Astrocyte (in vitro differentiated cells and primary cell): ENCODE measurements at regions not wholly inside any gene's neighbourhood (a gene's known extent, or its start where the extent isn't known, plus 50 kb on each side); places are given as distances from the start of the nearest gene placed in this dataset.

Experiments
- EZH2 ChIP-seq: IDR thresholded peaks from 2 replicates; pipeline ENCODE4 v1.6.1; 2012; ENCODE audit warnings: mild to moderate bottlenecking, low read length, inconsistent platforms; ENCODE audit not compliant: insufficient read depth
- TF ChIP-seq, protein P1 (sequence below): IDR thresholded peaks from 2 replicates; pipeline ENCODE4 v1.5.1; 2011; ENCODE audit warnings: low read depth, mild to moderate bottlenecking, inconsistent platforms, low read length, moderate library complexity; ENCODE audit not compliant: insufficient read depth

DNA sequence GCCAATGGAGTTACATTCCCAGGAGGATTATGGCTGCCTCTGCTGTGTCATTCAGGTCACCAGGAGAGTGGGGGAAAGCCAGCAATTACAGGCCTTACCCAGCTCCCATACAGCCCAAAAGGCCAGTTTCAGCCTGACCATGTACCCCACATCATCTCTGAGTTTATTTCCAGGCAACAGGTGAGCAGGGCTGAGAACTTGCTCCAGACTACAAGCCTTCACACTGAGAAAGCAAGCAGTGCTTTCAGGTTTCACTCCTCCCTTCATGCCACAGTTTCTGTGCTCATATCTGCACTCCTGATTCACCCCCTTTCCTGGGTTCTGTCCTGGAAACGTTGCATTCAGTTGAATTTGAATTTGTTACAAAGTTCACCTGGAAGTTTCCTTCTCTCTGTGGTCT, 68.1 kb upstream of the ABI3BP start:
- TF ChIP-seq, protein P1, sequence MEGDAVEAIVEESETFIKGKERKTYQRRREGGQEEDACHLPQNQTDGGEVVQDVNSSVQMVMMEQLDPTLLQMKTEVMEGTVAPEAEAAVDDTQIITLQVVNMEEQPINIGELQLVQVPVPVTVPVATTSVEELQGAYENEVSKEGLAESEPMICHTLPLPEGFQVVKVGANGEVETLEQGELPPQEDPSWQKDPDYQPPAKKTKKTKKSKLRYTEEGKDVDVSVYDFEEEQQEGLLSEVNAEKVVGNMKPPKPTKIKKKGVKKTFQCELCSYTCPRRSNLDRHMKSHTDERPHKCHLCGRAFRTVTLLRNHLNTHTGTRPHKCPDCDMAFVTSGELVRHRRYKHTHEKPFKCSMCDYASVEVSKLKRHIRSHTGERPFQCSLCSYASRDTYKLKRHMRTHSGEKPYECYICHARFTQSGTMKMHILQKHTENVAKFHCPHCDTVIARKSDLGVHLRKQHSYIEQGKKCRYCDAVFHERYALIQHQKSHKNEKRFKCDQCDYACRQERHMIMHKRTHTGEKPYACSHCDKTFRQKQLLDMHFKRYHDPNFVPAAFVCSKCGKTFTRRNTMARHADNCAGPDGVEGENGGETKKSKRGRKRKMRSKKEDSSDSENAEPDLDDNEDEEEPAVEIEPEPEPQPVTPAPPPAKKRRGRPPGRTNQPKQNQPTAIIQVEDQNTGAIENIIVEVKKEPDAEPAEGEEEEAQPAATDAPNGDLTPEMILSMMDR, result no peak
- no peak for TF ChIP-seq EZH2
